Nephron progenitor cell (in vitro differentiated cells): ENCODE measurements at regions not wholly inside any gene's neighbourhood (a gene's known extent, or its start where the extent isn't known, plus 50 kb on each side); places are given as distances from the start of the nearest gene placed in this dataset.

ENCODE experiments used
- DNase-seq: peaks from one replicate; pipeline ENCODE4 v3.0.0; 2021
- H3K27ac Mint-ChIP-seq: 2 replicates; pipeline ENCODE4 v1.8.0; 2021; ENCODE audit warnings: mild to moderate bottlenecking, moderate library complexity, mixed read lengths
- H3K27me3 Mint-ChIP-seq: 2 replicates; pipeline ENCODE4 v1.8.0; 2021; ENCODE audit warnings: mild to moderate bottlenecking, low read depth, mixed read lengths; ENCODE audit not compliant: poor library complexity
- H3K36me3 Mint-ChIP-seq: 2 replicates; pipeline ENCODE4 v1.8.0; 2021; ENCODE audit warnings: low read depth, mixed read lengths
- H3K4me1 Mint-ChIP-seq: 2 replicates; pipeline ENCODE4 v1.8.0; 2021; ENCODE audit warnings: mixed read lengths
- H3K4me3 Mint-ChIP-seq: 2 replicates; pipeline ENCODE4 v1.8.0; 2021; ENCODE audit warnings: mild to moderate bottlenecking, moderate library complexity, mixed read lengths
- H3K9me3 Mint-ChIP-seq: 2 replicates; pipeline ENCODE4 v1.8.0; 2021; ENCODE audit warnings: mild to moderate bottlenecking, moderate library complexity, mixed read lengths
- CTCF ChIP-seq: fragments of 200-600 bp; sonication (generic); IDR thresholded peaks from 2 replicates; pipeline ENCODE4 v1.5.0; 2021; ENCODE audit warnings: antibody characterized with exemption

- Mint-ChIP-seq H3K27ac (no peak overlapping the region), H3K4me3 (no peak overlapping the region), H3K36me3 (no peaks in the 10 kb centered on the region), H3K4me1 (peaks cover 44% of the 10 kb centered on the region), H3K9me3 (peaks cover 18% of the 10 kb centered on the region), H3K27me3 (no peaks in the 10 kb centered on the region)
- DNase-seq = no peak
- TF ChIP-seq CTCF = no peak
Observed at GRCh38 chr2:11963966-11964365, 217.5 kb downstream of the LPIN1 start.

GRCh38 chr2:11967946-11968465 lies 221.6 kb downstream of the LPIN1 start:
- H3K27me3 Mint-ChIP-seq = peaks cover 7% of the 10 kb centered on the region
- H3K4me3 Mint-ChIP-seq = no peak overlapping the region
- H3K27ac Mint-ChIP-seq = no peak overlapping the region
- no peak for TF ChIP-seq CTCF
- peaks cover 7% of the 10 kb centered on the region for H3K36me3 Mint-ChIP-seq
- peaks cover 32% of the 10 kb centered on the region for H3K9me3 Mint-ChIP-seq
- no peak for DNase-seq
- peaks cover 24% of the 10 kb centered on the region for H3K4me1 Mint-ChIP-seq

- H3K27ac Mint-ChIP-seq = no peak overlapping the region
- no peak for DNase-seq
- peaks cover 9% of the 10 kb centered on the region for H3K27me3 Mint-ChIP-seq
- peaks cover 10% of the 10 kb centered on the region for H3K36me3 Mint-ChIP-seq
- no peak overlapping the region for H3K4me3 Mint-ChIP-seq
- TF ChIP-seq CTCF = no peak
- H3K9me3 Mint-ChIP-seq = peaks cover 37% of the 10 kb centered on the region
- H3K4me1 Mint-ChIP-seq = peaks cover 19% of the 10 kb centered on the region
Observed at GRCh38 chr2:11968521-11968920, 222.1 kb downstream of the LPIN1 start.

- H3K27ac Mint-ChIP-seq = no peak overlapping the region
- peaks cover 8% of the 10 kb centered on the region for H3K4me1 Mint-ChIP-seq
- H3K36me3 Mint-ChIP-seq = peaks cover 19% of the 10 kb centered on the region
- no peak overlapping the region for H3K4me3 Mint-ChIP-seq
- DNase-seq = no peak
- no peak for TF ChIP-seq CTCF
- H3K9me3 Mint-ChIP-seq = peaks cover 49% of the 10 kb centered on the region
- H3K27me3 Mint-ChIP-seq = peaks cover 9% of the 10 kb centered on the region
Observed at GRCh38 chr2:11969774-11970173, 223.3 kb downstream of the LPIN1 start.

GRCh38 chr2:11974573-11974972 lies 228.1 kb downstream of the LPIN1 start:
- no peaks in the 10 kb centered on the region for H3K4me1 Mint-ChIP-seq
- H3K36me3 Mint-ChIP-seq = peaks cover 28% of the 10 kb centered on the region
- peaks cover 67% of the 10 kb centered on the region for H3K9me3 Mint-ChIP-seq
- peaks cover 9% of the 10 kb centered on the region for H3K27me3 Mint-ChIP-seq
- H3K4me3 Mint-ChIP-seq = no peak overlapping the region
- no peak overlapping the region for H3K27ac Mint-ChIP-seq
- TF ChIP-seq CTCF = no peak
- no peak for DNase-seq

- peaks cover 60% of the 10 kb centered on the region for H3K9me3 Mint-ChIP-seq
- no peak overlapping the region for H3K27ac Mint-ChIP-seq
Observed at GRCh38 chr2:11975373-11975772, 228.9 kb downstream of the LPIN1 start.

More at GRCh38 chr2:11975373-11975772, 228.9 kb downstream of the LPIN1 start:
- Mint-ChIP-seq H3K4me3 (no peak overlapping the region), H3K36me3 (peaks cover 28% of the 10 kb centered on the region), H3K4me1 (no peaks in the 10 kb centered on the region), H3K27me3 (peaks cover 12% of the 10 kb centered on the region)
- TF ChIP-seq CTCF = no peak
- no peak for DNase-seq
